OCI-M2 (cell line): ENCODE measurements at regions not wholly inside any gene's neighbourhood (a gene's known extent, or its start where the extent isn't known, plus 50 kb on each side); places are given as distances from the start of the nearest gene placed in this dataset.
A peak's percentile ranks its signal among the peaks of the same experiment; 100 is the strongest.

ENCODE experiments used
- DNase-seq: peaks from one replicate; lab custom pipeline; 2025; ENCODE audit not compliant: unreplicated experiment; lab: John Stamatoyannopoulos, UW

- DNase-seq, result no peak
Observed at GRCh38 chr7:114130866-114131265, 212.1 kb upstream of the PPP1R3A start.

- no peak for DNase-seq
Observed at GRCh38 chr7:114128880-114129279, 210.1 kb upstream of the PPP1R3A start.

- DNase-seq, result no peak
Observed at GRCh38 chr7:114126095-114126494, 207.3 kb upstream of the PPP1R3A start.

GRCh38 chr7:114112806-114113205 is 194.0 kb upstream of the PPP1R3A start:
- no peak for DNase-seq

GRCh38 chr7:114110666-114111065 is 191.9 kb upstream of the PPP1R3A start:
- DNase-seq, result no peak

GRCh38 chr7:114109721-114110120 is 190.9 kb upstream of the PPP1R3A start:
- no peak for DNase-seq

GRCh38 chr7:114109304-114109703 is 190.5 kb upstream of the PPP1R3A start:
- DNase-seq, result no peak

- no peak for DNase-seq
Observed at GRCh38 chr7:114108510-114108909, 189.7 kb upstream of the PPP1R3A start.

GRCh38 chr7:114107522-114107921 is 188.7 kb upstream of the PPP1R3A start:
- DNase-seq, result no peak

GRCh38 chr7:114104035-114104434 is 185.2 kb upstream of the PPP1R3A start:
- no peak for DNase-seq

GRCh38 chr7:114102996-114103395 is 184.2 kb upstream of the PPP1R3A start:
- DNase-seq, result no peak

- DNase-seq, result no peak
Observed at GRCh38 chr7:114102131-114102530, 183.3 kb upstream of the PPP1R3A start.

GRCh38 chr7:114100810-114101209 is 182.0 kb upstream of the PPP1R3A start:
- DNase-seq, result no peak

GRCh38 chr7:114099337-114099736 is 180.5 kb upstream of the PPP1R3A start:
- no peak for DNase-seq

GRCh38 chr7:114095885-114096284 is 177.1 kb upstream of the PPP1R3A start:
- no peak for DNase-seq

- DNase-seq, result no peak
Observed at GRCh38 chr7:114088470-114088940, 169.7 kb upstream of the PPP1R3A start.

- DNase-seq, result no peak
Observed at GRCh38 chr7:114087653-114088469, 169.1 kb upstream of the PPP1R3A start.

- no peak for DNase-seq
Observed at GRCh38 chr7:114086914-114087652, 168.3 kb upstream of the PPP1R3A start.

- DNase-seq, result no peak
Observed at GRCh38 chr7:114086537-114086913, 167.7 kb upstream of the PPP1R3A start.

- DNase-seq, result peak; percentile 97
Observed at GRCh38 chr7:114085592-114086501, 167.0 kb upstream of the PPP1R3A start.

GRCh38 chr7:114085313-114085591 is 166.4 kb upstream of the PPP1R3A start:
- DNase-seq, result no peak
